ENCODE measurements at regions not wholly inside any gene's neighbourhood (a gene's known extent, or its start where the extent isn't known, plus 50 kb on each side); places are given as distances from the start of the nearest gene placed in this dataset.
A peak's percentile ranks its signal among the peaks of the same experiment; 100 is the strongest.

- no peak overlapping the region for H3K4me3 ChIP-seq
- no peak overlapping the region for H3K27ac ChIP-seq
- no peak for FAIRE-seq
- no peak for DNase-seq
- 39 to 46% methylated on average over 2 of the region's 2 CpGs for WGBS, 2 donors
- H3K9me3 ChIP-seq, result no peaks in the 10 kb centered on the region
- intact Hi-C loops (cut with DNase I), result no loop called here
- H3K27me3 ChIP-seq, result peaks cover 0 to 18% (median 3%) of the 10 kb centered on the region in 4 donors
- no peaks in the 10 kb centered on the region for H3K36me3 ChIP-seq
- no peak for ATAC-seq
- no peaks in the 10 kb centered on the region for H3K4me1 ChIP-seq
- no peak for TF ChIP-seq CTCF (IDR thresholded peaks at IDR 0.05)
These were observed 79.5 kb upstream of the MBNL3 start for GRCh38 chrX:132568291-132568690.

GRCh38 chrX:132565273-132565672 is 76.4 kb upstream of the MBNL3 start:
- WGBS, 2 donors, result 46 to 67% methylated on average over 3 of the region's 3 CpGs
- Histone ChIP-seq H3K36me3 (no peaks in the 10 kb centered on the region), H3K27me3 (peaks cover 0 to 17% (median 0%) of the 10 kb centered on the region in 4 donors), H3K27ac (no peak overlapping the region), H3K4me1 (no peaks in the 10 kb centered on the region), H3K4me3 (no peak overlapping the region), H3K9me3 (no peaks in the 10 kb centered on the region)
- no peak for ATAC-seq
- FAIRE-seq, result no peak
- intact Hi-C loops (cut with DNase I), result no loop called here
- no peak for DNase-seq
- no peak for TF ChIP-seq CTCF (IDR thresholded peaks at IDR 0.05)

- no peak overlapping the region for H3K4me3 ChIP-seq
- H3K4me1 ChIP-seq, result no peaks in the 10 kb centered on the region
- peaks cover 0 to 17% (median 0%) of the 10 kb centered on the region in 4 donors for H3K27me3 ChIP-seq
- TF ChIP-seq CTCF (IDR thresholded peaks at IDR 0.05), result no peak
- 55 to 88% methylated on average over 2 of the region's 2 CpGs for WGBS, 2 donors
- H3K36me3 ChIP-seq, result no peaks in the 10 kb centered on the region
- ATAC-seq (no peak), DNase-seq (no peak), FAIRE-seq (no peak)
- intact Hi-C loops (cut with DNase I), result no loop called here
- H3K9me3 ChIP-seq, result no peaks in the 10 kb centered on the region
- H3K27ac ChIP-seq, result no peak overlapping the region
These were observed 75.1 kb upstream of the MBNL3 start for GRCh38 chrX:132563976-132564375.

- ATAC-seq (no peak), FAIRE-seq (no peak), DNase-seq (no peak)
- WGBS, 2 donors, result 78 to 79% methylated on average over 1 of the region's 1 CpG
- H3K36me3 ChIP-seq, result no peaks in the 10 kb centered on the region
- H3K9me3 ChIP-seq, result no peaks in the 10 kb centered on the region
- intact Hi-C loops (cut with DNase I), result no loop called here
- no peak overlapping the region for H3K4me3 ChIP-seq
- H3K27me3 ChIP-seq, result peaks cover 0 to 12% (median 0%) of the 10 kb centered on the region in 4 donors
- no peak overlapping the region for H3K27ac ChIP-seq
- TF ChIP-seq CTCF (IDR thresholded peaks at IDR 0.05), result no peak
- no peaks in the 10 kb centered on the region for H3K4me1 ChIP-seq
These were observed 73.1 kb upstream of the MBNL3 start for GRCh38 chrX:132561974-132562373.

GRCh38 chrX:132561483-132561882 is 72.6 kb upstream of the MBNL3 start:
- Histone ChIP-seq H3K36me3 (no peaks in the 10 kb centered on the region), H3K27ac (no peak overlapping the region), H3K9me3 (no peaks in the 10 kb centered on the region), H3K4me3 (no peak overlapping the region), H3K4me1 (no peaks in the 10 kb centered on the region), H3K27me3 (peaks cover 0 to 16% (median 0%) of the 10 kb centered on the region in 4 donors)
- no peak for ATAC-seq
- DNase-seq, result no peak
- WGBS, 2 donors, result 67 to 68% methylated on average over 4 of the region's 4 CpGs
- intact Hi-C loops (cut with DNase I), result no loop called here
- FAIRE-seq, result peak; percentile 49
- TF ChIP-seq CTCF (IDR thresholded peaks at IDR 0.05), result no peak
